GM21723 (cell line): ENCODE measurements at regions not wholly inside any gene's neighbourhood (a gene's known extent, or its start where the extent isn't known, plus 50 kb on each side); places are given as distances from the start of the nearest gene placed in this dataset.
"Not testable (repeated sequence)": the region's sequence is repeated elsewhere in the genome, so short reads cannot be mapped to it uniquely, and the experiment has no call there.

ENCODE experiments used
- ATAC-seq: cut with Tn5 transposase; IDR thresholded peaks from one replicate; pipeline ENCODE4 v1.9.1; 2021; ENCODE audit warnings: mild to moderate bottlenecking, moderate library complexity; ENCODE audit not compliant: unreplicated experiment

DNA sequence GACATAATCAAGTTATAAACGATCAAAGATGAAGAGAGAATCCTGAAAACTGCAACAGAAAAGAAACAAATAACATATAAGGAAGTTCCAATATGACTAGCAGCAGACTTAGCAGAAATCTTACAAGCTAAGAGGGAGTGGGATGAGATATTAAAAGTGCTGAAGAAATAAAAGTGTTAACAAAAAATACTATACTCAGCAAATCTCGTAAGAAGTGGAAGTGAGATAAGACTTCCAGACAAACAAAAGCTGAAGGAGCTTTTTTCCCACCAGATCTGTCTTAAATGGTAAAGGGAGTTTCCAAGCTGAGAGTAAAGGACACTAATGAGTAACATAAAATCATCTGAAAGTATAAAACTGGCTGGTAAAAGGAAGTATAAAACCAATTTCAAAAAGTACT, 2036.0 kb upstream of the C9orf72 start:
- no peak for ATAC-seq

DNA sequence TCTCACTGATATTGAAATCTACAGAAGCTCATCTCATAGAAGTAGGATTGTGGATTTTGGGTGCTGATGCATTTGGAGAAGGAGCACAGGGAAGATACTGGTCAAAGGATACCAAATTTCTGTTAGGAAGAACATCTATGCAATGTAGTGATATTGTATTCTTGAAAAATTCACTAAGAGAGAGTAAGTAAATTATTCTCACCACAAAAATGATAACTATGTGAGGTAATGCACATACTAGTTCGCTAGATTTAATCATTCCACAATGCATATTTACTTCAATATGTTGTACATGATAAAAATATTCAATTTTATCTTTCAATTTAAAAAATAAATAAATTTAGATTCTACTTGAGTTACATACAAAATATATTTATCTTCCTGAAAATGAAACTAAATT, 2040.5 kb upstream of the C9orf72 start:
- no peak for ATAC-seq

DNA sequence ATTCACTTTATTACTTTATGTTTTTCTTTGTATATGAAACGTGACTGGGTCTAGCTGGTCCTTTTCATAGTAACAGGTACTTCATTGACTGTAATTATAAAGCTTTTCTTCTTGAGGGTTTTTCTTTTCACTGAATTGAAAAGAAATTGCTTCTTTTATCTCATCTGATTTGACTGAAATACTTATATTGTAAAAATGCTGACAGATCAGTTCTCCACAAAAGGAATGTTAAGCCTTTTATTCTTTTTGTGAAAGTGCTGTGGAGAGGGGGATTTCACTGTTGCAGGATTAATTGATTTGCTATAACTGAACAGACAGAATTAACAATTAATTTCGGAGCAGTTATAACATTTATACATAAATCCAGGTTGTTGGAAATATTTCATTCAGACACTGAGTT, 2043.6 kb upstream of the C9orf72 start:
- ATAC-seq: no peak

DNA sequence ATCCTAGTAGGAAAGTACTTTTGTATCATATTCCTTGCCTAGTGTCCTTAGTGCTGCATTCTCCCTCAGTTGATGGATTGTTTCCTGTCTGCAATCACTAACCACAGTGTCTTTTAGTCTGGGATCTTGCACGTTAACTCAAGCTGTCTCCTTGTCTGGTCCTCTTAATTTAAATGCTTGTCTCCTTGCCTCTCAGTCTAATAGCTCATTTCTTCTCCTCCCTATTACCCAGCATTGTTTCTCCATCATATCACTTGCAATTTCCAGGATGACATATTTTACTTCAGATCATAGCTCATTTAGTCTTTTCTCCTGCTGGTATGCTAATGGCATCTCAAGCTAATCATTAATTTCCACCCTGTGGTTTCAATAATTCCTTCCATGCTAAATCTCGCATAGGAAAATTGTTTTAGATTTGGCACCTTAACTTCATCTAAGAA, 2052.0 kb upstream of the C9orf72 start:
- ATAC-seq: no peak

DNA sequence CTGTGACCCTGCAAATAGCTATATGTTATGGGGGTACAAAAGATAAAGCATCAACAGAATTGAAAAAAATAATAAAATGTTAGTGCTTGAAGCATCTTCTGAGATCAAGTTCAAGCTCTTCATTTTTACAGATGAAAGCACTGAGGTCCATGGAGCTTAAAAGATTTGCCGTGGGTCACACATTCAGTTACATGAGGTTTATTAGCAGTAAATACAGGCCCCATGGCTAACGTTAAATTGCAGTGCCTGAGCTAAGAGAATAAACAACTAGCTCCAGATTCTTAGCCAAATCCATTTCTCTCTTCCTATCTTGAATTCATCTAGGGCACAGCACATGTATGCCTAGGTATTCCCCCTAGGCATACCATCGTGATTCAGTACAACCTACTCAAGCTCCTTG, 2052.7 kb upstream of the C9orf72 start:
- no peak for ATAC-seq

DNA sequence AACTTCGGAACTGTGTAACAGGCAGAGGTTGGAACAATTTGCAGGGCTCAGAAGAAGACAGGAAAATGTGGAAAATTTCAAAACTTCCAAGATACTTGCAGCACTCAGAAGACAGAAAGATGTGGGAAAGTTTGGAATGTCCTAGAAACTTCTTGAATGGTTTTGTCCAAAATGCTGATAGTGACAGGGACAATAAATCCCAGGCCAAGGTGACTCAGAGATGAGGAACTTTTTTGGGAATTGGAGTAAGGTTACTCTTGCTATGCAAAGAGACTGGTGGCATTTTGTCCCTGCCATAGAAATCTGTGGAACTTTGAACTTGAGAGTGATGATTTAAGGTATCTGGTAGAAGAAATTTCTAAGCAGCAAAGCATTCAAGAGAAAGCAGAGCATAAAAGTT, 2055.6 kb upstream of the C9orf72 start:
- not testable (repeated sequence) for ATAC-seq

DNA sequence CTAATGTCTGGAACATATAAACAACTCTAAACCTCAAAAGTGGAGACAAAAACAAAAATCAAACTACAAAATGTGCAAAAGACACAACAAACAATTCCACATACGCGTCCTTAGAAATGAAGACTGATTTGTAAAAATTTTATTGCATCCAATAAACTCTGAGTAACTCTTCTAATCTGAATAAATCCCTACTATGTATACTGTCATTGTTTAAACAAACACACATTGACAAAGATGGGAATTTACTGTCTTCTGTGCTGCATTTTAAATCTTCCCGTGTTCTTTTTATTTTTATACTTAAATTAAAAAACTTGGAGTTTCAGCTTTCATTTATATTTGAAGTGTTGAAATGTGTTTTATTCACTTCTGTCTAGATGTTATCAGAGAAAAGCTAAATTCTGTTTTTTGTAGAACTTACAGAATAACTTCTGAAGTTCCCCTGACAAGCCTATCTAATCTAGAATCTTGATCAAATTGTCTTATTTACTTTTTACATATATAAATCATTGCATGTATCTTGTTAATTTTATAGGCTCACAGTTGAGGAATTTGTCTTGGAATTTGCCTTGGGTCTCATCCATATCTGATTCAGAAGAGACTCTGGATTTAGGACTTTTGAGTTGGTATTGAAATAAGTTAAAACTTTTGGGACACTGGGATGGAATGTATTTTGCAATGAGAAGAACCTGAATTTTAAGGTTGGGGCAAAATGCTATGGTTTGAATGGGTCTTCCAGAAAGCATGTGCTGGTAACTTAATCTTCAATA, 2064.4 kb upstream of the C9orf72 start:
- ATAC-seq: no peak

DNA sequence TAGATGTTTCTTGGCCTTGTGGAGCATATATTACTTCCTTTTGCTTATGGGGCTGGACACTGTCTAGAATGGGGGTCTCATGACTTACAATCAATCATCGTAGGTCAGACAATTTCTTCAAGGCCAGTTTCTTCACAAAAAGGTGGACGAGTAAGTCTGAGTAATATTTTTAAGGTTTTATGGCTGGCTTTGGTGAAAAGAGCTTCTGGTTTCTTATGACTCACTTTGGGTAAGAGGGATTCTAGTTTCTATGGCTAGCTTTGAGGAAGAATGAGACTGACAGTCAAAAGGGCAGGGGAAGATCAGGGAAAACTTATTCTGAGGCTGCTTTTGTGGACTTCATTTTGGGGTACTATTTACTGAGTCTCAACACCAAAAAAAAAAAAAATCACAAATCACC, 2067.2 kb upstream of the C9orf72 start:
- ATAC-seq: no peak

DNA sequence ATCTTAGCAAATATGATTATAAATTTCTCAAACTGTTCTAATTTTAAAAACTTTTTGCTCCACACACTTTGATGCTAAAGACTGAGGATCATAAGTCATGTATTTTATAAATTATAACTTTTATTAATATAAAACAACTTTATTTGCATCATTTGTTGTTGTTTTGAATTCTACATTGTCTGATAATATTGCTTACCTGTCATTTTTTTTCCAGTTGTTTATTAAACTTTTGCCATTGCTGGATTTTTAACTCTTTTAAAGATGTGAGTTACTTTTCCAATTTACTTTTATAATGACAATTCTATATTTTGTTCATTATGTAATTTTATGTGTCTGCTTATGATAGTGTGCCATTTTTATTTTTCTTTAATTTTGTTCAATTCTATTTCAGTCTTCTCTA, 2071.2 kb upstream of the C9orf72 start:
- no peak for ATAC-seq

DNA sequence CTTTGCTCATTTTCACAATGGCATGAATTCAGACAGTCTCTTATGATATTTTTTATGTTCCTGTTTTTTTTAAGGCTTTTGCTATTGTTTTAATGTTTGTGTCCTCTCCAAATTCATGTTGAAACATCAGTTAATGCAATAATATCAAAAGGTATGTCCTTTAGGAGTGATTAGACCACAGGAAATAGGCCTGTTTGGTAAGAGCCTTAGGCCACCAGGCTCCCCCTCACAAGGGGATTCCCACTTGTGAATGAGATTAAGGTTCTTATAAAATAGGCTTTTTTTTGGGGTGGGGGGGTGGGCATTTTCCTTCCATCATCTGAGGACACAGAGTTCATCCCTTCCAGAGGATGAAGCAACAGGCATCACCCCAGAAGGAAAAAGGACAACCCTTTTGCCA, 2074.2 kb upstream of the C9orf72 start:
- ATAC-seq: no peak

DNA sequence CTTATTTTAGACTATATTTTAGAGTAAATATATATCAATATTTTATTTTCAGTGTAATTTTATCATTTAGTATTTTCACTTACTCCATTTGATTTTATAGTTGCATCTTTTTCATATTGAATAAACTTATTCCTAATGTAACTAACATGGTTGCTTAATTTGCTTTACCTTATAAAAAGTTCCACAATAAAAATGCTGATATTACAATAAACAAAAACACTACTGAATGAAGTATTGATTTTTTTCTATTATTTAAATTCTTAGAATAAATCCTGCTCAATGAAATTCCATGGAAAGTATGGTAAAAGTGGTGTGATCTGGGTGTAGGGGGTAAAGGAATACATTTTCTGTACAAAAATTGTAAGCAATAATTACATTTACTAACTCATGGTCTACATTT, 2074.9 kb upstream of the C9orf72 start:
- ATAC-seq: no peak

DNA sequence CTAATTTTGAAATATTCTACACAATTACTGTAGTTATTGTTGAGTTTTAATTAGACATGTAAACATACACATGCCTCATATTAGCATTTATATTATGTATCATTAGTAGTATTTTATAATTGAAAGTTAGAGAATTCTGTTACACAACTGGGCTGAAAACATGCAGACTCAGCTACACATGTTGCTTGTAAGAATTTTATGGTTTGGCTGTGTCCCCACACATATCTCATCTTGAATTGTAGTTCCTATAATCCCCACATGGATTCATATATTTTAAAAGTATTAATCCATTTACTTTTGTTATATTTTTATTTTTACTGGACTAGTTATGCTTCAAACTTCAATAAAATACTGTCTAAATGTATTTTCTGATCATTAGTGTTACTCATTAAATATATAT, 2075.3 kb upstream of the C9orf72 start:
- no peak for ATAC-seq

DNA sequence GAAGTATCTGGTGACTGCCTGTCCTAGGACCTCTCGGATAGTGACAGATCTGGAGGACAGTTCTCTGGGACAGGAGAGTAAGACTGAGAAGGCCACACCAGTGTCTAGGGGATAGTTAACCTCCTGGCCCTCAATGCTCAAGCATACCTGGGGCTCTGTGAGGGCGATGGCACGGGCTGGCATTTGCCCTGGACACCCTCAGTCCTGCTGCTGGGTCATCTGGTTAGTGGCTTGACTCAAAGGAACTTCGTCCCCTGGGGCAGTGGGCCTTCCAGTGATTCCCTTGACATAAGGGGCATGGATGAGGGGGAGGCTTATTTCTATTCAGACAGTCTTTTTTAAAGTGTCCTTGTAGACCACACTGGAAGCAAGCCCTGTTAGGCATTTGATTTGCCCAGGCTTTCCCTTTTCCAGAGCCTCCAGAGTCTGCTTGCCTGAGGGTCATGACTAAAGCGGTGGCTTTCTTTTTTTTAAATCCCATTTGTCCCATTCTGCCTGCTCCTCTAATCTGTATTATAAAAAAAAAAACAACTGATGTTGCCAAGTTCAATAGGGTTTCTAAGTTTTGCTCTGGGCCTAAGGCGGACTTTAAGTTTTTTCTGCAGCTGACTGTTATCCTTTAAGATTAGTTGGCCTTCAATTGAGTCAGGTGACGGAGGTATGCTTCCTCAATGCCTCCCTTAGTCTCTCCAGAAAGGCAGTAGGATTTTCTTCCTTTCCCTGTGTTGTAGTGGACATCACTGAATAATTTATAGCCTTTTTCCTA, 2083.5 kb upstream of the C9orf72 start:
- no peak for ATAC-seq

DNA sequence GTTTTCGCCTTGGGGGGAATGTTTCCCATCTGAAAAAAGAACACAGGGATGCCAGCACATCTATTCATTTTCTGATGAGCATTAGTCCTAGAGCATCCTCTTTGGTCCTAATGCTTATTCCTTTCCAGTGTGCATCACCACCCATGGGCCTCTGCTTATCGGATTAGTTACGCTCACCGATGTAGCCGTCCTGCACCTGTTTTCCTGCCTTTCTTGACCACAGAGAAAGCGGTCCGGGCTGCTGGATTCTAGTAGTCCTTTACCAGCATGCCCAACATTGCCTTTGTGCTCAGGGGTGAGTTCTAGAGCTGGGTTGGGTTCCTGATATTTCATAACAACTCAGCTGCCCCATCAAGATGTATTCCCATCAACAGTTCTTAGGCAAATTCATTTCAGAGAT, 2084.5 kb upstream of the C9orf72 start:
- no peak for ATAC-seq

DNA sequence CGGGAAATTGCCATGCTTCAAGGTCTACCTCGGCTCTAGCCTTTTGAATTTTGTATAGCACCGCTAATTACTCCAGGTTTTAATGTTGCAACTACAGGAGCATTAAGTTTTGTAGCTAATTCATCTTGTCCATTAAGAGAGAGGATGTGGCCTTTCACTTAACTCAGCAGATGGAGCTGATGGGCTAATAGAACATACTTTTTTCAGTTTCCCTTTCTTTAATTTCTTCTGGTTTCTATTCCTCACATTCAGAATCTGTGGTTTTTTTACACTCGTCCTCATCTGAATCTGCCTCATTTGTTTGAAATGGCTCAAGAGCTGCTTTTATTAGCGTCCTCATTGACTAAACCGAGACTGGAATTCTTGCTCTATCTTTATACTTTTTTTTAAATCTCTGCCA, 2085.7 kb upstream of the C9orf72 start:
- no peak for ATAC-seq

DNA sequence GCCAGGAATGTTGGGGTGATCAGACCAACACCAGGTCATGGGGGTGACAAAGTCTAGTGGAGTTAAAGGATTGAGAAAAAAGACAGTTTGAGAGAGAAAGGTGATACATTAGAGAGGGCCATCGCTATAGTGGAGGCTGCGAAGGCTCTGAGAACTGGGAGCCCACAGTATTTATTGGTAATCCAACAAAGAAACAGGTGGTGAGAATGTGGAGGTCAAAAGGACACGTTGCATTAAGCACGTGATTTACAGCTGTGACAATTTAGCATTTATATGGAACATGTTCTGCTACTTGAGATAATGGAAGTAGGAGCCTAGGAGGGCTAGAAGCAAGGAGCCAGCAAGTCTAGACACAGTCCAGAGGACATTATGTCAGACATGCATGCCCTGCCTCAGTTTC, 2086.5 kb upstream of the C9orf72 start:
- ATAC-seq: no peak

DNA sequence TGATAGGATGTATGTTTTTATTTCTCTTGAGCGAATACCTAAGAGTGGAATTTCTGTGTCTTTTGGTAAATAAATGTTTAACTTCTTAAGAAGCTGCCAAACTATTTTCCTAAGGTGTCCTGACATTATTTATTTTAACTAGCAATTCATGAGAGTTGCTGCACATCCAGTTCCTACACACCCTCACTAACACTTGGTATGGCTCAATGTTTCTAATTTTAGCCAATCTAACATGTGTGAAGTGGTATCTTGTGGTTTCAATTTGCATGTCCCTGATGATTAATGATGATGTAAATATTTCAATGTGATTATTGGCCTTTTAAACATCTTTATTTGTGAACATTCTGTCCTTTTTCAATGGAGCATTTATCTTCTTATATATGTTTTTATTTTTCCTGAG, 2095.5 kb upstream of the C9orf72 start:
- no peak for ATAC-seq

DNA sequence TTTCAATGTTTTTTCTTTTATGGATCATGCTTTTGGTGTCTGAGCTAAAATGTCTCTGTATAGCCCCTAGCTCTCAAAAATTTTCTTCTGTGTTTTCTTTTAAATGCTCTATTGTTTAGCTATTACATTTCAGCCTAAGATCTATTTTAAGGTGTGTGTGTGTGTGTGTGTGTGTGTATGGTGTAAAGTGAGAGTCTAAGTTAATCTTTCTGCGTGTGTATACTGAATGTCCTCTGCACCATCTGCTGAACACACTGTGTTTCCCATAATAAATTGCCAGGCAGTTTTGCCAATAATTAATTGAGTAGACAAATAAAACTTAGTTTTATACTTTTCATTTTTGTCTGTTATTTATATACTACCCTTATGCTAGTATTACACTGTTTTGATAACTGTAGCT, 2096.3 kb upstream of the C9orf72 start:
- no peak for ATAC-seq

DNA sequence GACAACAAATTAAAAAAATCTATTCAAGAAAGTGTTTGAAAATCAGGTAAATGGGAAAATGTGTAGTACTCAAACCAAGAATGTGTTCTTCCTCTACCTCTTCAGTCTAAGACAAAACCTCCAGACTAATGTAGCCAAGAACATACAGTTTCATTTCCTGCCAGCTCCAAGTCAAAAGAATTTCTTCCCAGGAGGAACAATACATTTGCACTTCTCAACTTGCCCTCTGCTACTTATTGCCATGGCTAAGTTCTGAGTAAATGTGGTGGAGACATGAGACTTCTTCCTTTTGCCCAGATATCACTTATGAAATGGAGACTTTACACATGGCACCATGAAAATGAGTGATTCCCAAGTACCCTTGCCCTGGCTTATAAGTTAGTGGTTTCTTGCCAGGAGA, 2112.2 kb upstream of the C9orf72 start:
- no peak for ATAC-seq

DNA sequence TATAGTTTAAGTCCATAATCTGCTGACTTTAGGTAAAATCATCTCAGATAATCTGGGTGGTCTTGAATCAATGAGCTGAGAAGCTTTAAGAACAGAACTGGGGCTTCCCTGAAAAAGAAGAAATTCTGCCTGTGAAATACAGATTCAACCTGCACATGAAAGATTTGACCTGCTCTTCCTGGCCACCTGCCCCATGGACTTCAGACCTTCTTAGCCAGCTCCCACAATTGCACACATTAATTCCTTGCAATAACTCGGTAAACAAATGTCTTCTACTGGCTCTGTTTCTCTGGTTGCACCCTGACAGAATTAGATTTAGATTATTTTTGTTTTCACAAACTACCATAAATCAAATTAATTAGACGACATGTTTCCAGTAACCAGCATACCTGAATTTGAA, 2117.9 kb upstream of the C9orf72 start:
- ATAC-seq: no peak

DNA sequence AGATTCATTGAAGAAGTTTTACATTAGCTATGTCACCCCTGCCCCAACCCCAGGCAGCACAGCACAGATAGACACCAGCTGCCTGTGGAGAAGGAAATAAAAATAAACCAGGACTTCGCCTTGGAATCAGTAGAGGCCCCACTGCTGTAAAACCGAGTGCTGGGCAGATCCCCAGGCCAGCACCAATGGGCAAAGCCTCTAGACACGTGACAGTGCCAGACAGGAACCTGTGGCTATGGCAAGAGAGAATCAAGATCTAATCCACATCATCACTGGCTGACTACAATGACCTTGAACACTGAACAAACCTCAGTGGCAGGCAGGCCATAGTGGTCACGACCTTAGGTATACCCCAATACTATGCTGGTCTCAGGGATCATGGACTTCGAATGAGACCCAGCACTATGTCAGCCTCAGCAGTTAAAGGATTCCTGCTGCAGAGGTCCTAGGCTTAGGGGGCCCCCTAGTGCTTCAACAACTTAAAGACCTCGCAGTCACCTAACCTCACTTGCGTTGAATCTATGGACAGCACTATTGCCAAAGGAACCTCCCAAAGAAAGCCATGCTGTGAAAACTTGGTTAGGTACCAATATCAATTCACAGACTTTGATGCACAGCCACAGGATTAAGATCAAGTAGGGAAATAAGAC, 2118.6 kb upstream of the C9orf72 start:
- ATAC-seq: no peak

DNA sequence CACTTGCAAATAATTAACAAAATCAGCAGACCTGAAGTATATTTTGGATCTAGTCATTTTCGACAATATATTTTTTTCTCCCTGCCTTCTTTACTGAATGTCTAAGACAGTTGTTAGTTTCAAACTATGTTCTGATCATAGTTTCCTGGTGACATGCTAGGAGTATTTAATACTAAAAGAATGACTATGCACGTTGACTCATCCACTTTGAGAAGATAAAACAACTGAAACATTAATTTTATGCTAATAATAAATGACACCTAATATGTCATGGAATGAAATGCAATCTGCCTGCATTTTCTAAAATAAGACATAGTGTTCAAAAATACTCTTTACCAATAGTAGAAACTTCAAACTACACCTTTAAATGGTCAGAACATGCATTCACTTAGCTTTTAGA, 2123.7 kb upstream of the C9orf72 start:
- ATAC-seq: no peak
